NCI-H748 (cell line): ENCODE measurements at regions not wholly inside any gene's neighbourhood (a gene's known extent, or its start where the extent isn't known, plus 50 kb on each side); places are given as distances from the start of the nearest gene placed in this dataset.
"Not testable (repeated sequence)": the region's sequence is repeated elsewhere in the genome, so short reads cannot be mapped to it uniquely, and the experiment has no call there.

Experiments
- DNase-seq: peaks from one replicate; lab custom pipeline; 2025; ENCODE audit not compliant: unreplicated experiment; lab: John Stamatoyannopoulos, UW

GRCh38 chr5:176134529-176135223 is 103.5 kb upstream of the SIMC1 start:
- DNase-seq, result no peak

GRCh38 chr5:176140138-176140537 is 98.1 kb upstream of the SIMC1 start:
- not testable (repeated sequence) for DNase-seq

- DNase-seq, result peak; percentile 22
These were observed 93.7 kb upstream of the SIMC1 start for GRCh38 chr5:176144508-176144907.

GRCh38 chr5:176149948-176150347 is 88.3 kb upstream of the SIMC1 start:
- DNase-seq, result not testable (repeated sequence)

GRCh38 chr5:176151281-176151680 is 86.9 kb upstream of the SIMC1 start:
- no peak for DNase-seq

GRCh38 chr5:176152191-176152929 is 85.9 kb upstream of the SIMC1 start:
- DNase-seq, result no peak

GRCh38 chr5:176152930-176153311 is 85.3 kb upstream of the SIMC1 start:
- no peak for DNase-seq

- DNase-seq, result no peak
These were observed 84.5 kb upstream of the SIMC1 start for GRCh38 chr5:176153741-176154140.

- no peak for DNase-seq
These were observed 83.4 kb upstream of the SIMC1 start for GRCh38 chr5:176154821-176155220.

GRCh38 chr5:176155922-176156359 is 82.3 kb upstream of the SIMC1 start:
- DNase-seq, result no peak

- DNase-seq, result no peak
These were observed 80.6 kb upstream of the SIMC1 start for GRCh38 chr5:176157656-176158055.

- no peak for DNase-seq
These were observed 76.8 kb upstream of the SIMC1 start for GRCh38 chr5:176161431-176161830.

GRCh38 chr5:176162198-176162597 is 76.0 kb upstream of the SIMC1 start:
- no peak for DNase-seq

GRCh38 chr5:176162888-176163287 is 75.3 kb upstream of the SIMC1 start:
- DNase-seq, result no peak

GRCh38 chr5:176166427-176166826 is 71.8 kb upstream of the SIMC1 start:
- no peak for DNase-seq

GRCh38 chr5:176167800-176168199 is 70.4 kb upstream of the SIMC1 start:
- DNase-seq, result peak; percentile 39

- no peak for DNase-seq
These were observed 68.7 kb upstream of the SIMC1 start for GRCh38 chr5:176169393-176170063.

GRCh38 chr5:176170084-176170483 is 68.1 kb upstream of the SIMC1 start:
- DNase-seq, result no peak

- no peak for DNase-seq
These were observed 67.0 kb upstream of the SIMC1 start for GRCh38 chr5:176171171-176171760.

GRCh38 chr5:176172246-176172645 is 66.0 kb upstream of the SIMC1 start:
- DNase-seq, result no peak

GRCh38 chr5:176173647-176174046 is 64.6 kb upstream of the SIMC1 start:
- DNase-seq, result no peak
